ENCODE measurements at regions not wholly inside any gene's neighbourhood (a gene's known extent, or its start where the extent isn't known, plus 50 kb on each side); places are given as distances from the start of the nearest gene placed in this dataset.

DNA sequence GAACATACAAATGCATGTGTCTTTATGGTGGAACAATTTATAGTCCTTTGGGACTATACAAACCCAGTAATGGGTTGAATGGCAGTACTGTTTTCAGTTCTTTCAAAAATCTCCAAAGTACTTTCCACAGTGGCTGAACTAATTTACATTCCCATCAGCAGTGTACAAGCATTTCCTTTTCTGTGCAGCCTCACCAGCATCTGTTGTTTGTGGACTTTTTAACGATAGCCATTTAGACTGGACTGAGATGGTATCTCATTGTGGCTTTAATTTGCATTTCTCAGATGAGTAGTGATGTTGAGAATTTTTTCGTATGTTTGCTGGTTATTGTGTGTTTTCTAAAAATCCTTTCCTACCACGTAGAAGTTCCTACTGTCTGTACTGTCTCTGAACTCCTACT, 327.2 kb upstream of the ZFP64 start:
- no peak for TF ChIP-seq CTCF (conservative IDR thresholded peaks at IDR 0.05)
- no peak for TF ChIP-seq EZH2 (IDR thresholded peaks at IDR 0.05; ENCODE audit: low read depth)

All from PC-9 (cell line).